DMS53 (cell line): ENCODE measurements at regions not wholly inside any gene's neighbourhood (a gene's known extent, or its start where the extent isn't known, plus 50 kb on each side); places are given as distances from the start of the nearest gene placed in this dataset.
"Not testable (repeated sequence)": the region's sequence is repeated elsewhere in the genome, so short reads cannot be mapped to it uniquely, and the experiment has no call there.

Experiments used
- DNase-seq: peaks from one replicate; lab custom pipeline; 2025; lab: John Stamatoyannopoulos, UW

DNA sequence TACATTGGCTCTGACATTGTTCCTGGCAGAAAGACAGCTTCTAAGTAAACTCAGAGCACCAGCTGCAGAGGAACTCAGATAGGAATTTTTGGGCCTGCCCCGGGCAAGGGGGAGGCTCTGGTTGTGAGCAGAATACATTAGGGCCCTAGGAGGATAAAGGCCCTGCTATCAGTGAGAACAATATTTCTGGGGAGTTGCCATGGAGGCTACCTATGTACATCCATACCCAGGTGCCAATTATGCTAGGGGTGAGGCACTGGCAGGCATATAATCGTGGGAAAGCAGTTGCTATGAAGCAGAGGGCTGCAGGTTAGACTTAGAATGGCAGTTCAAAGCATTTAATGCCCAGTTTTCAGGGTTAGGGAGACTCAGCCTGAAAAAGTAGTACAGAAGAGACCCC lies 273.5 kb upstream of the EDA2R start:
- no peak for DNase-seq

DNA sequence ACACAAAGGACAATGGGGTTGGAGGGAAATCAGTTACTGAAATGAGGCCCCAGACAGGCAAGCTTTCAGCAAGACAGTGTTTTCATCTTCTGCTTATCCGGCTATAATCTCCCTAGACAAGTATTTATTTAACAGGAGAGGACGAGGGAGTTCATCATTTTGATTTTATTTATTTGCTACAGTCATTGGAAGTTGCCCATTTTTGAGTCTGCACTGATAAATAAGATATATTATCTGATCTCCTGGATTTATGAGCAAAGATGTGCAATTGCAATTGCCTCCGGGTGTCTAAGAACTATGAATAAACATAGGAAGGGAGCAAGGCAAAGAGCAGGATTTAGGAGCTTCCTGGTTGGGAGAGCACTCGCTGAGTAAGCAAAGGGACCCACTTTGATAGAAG lies 263.2 kb upstream of the EDA2R start:
- no peak for DNase-seq

DNA sequence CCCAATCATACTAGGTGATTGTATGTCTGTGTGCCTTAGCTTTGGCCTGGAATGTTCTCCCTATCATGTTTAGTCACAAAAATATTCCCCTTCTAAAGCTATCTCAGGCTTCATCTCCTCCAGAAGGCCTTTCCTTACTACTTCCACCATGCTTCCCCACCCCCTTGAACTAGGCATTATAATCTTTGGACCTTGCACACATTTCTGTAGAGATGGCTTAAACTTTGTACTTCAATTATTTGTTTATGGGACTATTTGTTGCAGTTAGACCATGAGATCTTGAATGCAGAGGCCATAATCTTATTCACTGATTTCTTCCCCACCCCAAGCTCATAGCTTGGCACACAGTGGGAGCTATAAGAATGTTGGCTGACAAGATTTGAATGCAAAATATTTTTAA lies 262.0 kb upstream of the EDA2R start:
- DNase-seq, result no peak

GRCh38 chrX:66892004-66892403 lies 253.1 kb upstream of the EDA2R start:
- DNase-seq, result no peak

- no peak for DNase-seq
Observed at GRCh38 chrX:66889418-66889817, 250.5 kb upstream of the EDA2R start.

GRCh38 chrX:66882101-66882500 lies 243.2 kb upstream of the EDA2R start:
- DNase-seq, result no peak

DNA sequence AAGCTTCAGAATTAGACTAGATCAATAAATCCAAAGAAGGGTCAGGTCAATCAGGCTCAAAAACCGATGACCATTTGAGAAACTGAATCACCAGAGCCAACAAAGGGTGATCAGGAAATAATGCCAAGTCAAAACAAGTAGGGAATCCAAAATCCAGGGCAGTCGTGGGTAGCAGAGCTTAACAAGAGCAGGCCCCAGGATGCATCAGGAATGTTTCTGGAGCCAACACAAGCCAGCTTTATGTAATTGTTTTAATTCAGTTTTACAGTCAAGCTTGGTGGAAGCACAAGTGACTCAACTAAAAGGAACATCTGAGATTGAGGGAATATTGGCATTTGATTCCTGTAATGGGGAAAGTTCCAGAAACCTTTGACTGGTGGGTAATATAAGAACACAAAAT lies 237.9 kb upstream of the EDA2R start:
- DNase-seq, result no peak

- no peak for DNase-seq
Observed at GRCh38 chrX:66872771-66873170, 233.9 kb upstream of the EDA2R start.

GRCh38 chrX:66863721-66864120 lies 224.8 kb upstream of the EDA2R start:
- DNase-seq, result no peak

DNA sequence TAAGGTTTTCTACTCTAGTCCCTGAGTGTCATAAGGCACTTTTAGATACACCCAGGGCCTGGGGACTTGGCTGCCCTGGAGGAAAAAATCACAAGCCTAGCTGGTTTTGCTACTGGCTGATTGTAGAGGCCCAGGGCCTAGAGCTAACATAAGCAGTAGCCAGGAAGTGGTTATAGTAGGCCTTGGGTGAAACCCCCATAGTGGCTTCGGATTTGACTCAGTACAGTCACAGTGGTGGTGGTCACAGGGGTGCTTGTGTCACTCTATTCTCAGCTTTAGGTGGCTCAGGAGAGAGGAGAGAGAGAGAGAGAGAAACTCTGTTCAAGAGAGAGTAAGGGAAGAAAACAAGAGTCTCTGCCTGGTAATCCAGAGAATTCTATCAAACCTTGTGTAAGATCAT lies 194.5 kb upstream of the EDA2R start:
- DNase-seq, result no peak

DNA sequence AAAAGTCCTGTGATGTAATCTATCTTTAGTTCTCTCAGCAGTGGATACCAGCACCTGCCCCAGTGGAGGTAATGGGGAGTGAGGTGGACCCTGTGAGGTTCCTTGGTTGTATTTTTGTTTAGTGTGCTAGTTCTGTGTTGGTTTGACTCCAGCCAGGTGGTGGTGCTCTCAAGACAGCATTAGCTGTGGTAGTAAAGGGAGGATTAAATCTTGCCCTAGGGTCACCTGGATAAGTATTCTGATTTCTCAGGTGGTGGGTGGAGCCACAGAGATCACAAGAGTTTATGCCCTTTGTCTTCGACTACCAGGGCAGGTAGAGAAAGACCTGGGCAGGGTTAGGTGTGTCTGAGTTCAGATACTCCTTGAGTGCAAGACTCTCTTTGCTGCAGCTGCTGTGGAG lies 176.3 kb upstream of the EDA2R start:
- DNase-seq, result no peak

GRCh38 chrX:66794514-66794913 lies 155.6 kb upstream of the EDA2R start:
- DNase-seq, result not testable (repeated sequence)

DNA sequence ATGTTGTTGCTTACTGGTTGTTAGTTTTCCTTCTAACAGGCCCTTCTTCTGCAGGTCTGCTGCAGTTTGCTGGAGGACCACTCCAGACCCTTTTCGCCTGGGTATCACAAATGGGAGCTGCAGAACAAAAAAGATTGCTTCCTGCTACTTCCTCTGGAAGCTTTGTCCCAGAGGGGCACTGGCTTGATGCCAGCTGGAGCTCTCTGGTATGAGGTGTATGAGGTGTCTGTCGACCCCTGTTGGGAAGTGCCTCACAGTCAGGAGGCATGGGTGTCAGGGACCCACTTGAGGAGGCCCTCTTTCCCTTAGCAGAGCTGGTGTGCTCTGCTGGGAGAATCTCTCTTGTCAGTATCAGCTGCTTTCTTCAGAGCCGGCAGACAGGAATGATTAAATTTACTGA lies 127.4 kb upstream of the EDA2R start:
- DNase-seq, result no peak

GRCh38 chrX:66760651-66761050 lies 121.8 kb upstream of the EDA2R start:
- DNase-seq, result peak; percentile 1

DNA sequence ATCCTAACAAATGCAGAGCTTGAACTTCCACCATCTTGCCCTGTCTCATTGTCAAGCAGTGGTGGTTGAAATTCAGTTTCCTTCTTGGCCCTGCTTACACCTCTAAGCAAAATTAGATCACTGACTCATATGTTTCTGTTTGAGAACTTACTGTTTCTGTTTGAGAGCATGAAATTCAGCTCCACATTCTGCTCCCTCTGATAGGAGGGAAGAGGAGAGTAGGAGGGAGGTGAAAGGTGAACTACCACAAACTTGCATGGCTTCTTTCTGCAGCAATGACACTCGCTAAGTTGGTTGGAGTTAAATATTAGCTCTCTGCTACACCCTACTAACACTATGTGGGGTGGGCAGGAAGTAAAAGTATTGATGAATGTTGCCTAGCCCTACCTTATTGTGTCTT lies 117.8 kb upstream of the EDA2R start:
- no peak for DNase-seq

DNA sequence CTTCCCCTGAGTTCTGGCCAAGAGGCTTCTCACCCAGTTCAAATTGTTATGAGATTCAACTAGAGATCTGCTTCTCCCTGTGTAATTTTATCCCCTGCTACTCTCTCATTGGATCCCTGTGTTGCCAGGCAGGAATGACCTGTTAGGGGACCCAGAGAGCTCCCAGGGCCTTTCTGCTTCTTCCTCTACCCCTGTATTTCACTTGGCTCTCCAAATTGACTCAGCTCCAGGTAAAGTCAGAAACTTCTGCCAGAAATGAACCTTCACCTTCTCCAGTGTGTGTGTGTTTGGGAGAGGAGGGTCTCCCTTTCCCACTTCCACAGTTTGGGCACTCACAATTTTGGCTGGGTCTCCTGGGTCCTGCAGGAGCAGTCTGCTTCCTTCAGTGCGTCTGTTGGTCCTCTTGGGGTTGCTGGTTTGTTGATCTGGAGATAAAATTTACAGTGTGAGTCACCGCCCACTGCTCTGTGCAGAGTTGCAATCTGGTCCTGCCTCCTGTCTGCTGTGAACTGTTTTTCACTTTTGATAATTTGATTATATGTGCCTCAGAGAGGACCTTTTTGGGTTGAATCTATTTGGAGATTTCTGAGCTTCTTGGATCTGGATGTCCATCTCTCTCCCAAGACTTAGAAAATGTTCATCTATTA lies 112.4 kb upstream of the EDA2R start:
- no peak for DNase-seq

- not testable (repeated sequence) for DNase-seq
Observed at GRCh38 chrX:66744519-66744918, 105.6 kb upstream of the EDA2R start.

DNA sequence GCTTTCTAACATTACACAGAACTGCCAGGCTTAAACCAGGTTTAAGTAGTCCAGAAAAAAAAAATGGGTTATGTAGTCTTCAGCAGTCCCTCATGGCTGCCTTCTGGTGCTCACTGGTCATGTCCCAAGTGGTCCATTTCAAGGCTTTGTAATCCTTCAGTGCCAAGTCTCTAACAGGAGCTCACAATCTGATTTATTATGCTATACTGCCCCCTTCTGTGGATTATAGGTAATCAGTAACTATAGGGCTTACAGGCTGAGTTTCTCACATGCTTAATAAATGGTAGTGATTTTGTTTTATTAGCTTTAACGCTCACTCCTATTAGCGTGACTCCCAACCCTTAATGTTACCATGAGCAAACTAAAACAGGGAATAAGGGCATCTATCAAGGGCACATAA lies 92.5 kb upstream of the EDA2R start:
- DNase-seq, result peak; percentile 65

GRCh38 chrX:66728818-66729271 lies 90.0 kb upstream of the EDA2R start:
- DNase-seq, result peak; percentile 57

- DNase-seq, result no peak
Observed at GRCh38 chrX:66717926-66718325, 79.0 kb upstream of the EDA2R start.

DNA sequence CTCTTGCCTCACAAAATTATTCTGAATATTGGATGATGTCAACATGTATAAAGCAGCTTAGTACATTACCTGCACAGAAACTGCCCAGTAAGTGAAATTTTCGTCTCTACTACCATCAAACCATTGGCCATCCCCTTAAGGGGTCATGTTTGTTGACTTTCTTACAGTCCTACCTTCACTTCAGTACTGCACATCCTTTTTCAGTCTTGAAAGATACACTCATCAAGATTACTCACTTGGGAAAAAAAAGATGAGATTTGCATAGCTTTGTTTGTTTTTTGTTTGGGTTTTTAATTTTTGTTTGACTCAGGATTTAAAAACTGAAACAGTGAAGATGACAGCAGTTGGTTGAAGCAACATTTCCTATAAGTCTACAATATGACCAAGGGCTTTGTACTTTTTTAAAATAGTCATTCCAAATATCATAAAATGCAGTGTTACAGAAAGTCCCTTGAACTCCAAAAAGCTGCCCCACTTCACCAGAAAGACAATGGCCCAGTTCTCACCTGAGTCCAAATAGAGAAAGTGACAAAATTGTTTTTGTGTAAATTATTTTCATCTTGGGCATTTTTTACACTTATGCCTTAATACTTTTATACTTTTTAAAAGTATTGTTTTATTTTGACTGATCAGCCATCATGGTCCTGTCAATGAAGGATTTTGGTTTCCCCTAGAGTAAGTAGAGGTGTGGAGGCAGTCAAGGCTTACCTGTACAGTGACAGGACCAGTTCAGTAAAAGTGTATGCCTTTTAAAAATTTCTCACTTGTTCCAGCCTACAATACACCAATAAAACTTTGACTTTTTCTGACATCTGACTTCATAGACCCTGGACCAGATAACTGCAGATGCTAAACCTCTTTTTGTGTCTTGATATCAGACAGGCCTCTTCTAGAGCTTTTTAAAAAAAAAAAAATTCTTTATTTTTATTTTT lies 59.7 kb upstream of the EDA2R start:
- no peak for DNase-seq

DNA sequence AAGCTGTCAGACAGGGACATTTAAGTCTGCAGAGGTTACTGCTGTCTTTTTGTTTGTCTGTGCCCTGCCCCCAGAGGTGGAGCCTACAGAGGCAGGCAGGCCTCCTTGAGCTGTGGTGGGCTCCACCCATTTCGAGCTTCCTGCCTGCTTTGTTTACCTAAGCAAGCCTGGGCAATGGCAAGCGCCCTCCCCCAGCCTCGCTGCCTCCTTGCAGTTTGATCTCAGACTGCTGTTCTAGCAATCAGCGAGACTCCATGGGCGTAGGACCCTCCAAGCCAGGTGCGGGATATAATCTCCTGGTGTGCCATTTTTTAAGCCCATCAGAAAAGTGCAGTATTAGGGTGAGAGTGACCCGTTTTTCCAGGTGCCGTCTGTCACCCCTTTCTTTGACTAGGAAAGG lies 53.6 kb upstream of the EDA2R start:
- DNase-seq, result peak; percentile 0
